Osteoblast (primary cell): ENCODE measurements at regions not wholly inside any gene's neighbourhood (a gene's known extent, or its start where the extent isn't known, plus 50 kb on each side); places are given as distances from the start of the nearest gene placed in this dataset.

Source experiments
- DNase-seq: peaks from one replicate; pipeline ENCODE4 v3.0.0; 2011; ENCODE audit warnings: low spot score, mixed read lengths; ENCODE audit not compliant: insufficient read length; ENCODE audit errors: missing footprints
- H2AFZ ChIP-seq: 2 replicates; pipeline ENCODE4 v1.6.0; 2011; ENCODE audit warnings: mild to moderate bottlenecking, low read length
- H3K27ac ChIP-seq: 2 replicates; pipeline ENCODE4 v1.5.1; 2011; ENCODE audit warnings: mild to moderate bottlenecking, low read depth, low read length, moderate library complexity
- H3K27me3 ChIP-seq: 2 replicates; pipeline ENCODE4 v1.6.0; 2012; ENCODE audit warnings: mild to moderate bottlenecking, control low read depth, inconsistent platforms, low read length, moderate library complexity; ENCODE audit not compliant: insufficient read depth
- H3K36me3 ChIP-seq: 2 replicates; pipeline ENCODE4 v1.5.1; 2011; ENCODE audit warnings: mild to moderate bottlenecking, low read length, control low read depth, moderate library complexity; ENCODE audit not compliant: insufficient read depth
- H3K4me1 ChIP-seq: 2 replicates; pipeline ENCODE4 v1.5.1; 2011; ENCODE audit warnings: mild to moderate bottlenecking, low read length, control low read depth, moderate library complexity; ENCODE audit not compliant: insufficient read depth
- H3K4me2 ChIP-seq: 2 replicates; pipeline ENCODE4 v1.6.0; 2011; ENCODE audit warnings: mild to moderate bottlenecking, low read length; ENCODE audit not compliant: insufficient read depth
- H3K4me3 ChIP-seq: fragments of 200-600 bp; sonication (generic); 3 replicates; pipeline ENCODE4 v1.5.1; 2012; ENCODE audit warnings: mild to moderate bottlenecking, low read length, inconsistent platforms; ENCODE audit not compliant: insufficient read depth
- H3K79me2 ChIP-seq: 2 replicates; pipeline ENCODE4 v1.6.0; 2012; ENCODE audit warnings: mild to moderate bottlenecking, low read length, control low read depth, inconsistent platforms; ENCODE audit not compliant: insufficient read depth
- H3K9me3 ChIP-seq: 2 replicates; pipeline ENCODE4 v1.5.1; 2011; ENCODE audit warnings: low read depth, low read length, control low read depth
- H4K20me1 ChIP-seq: 2 replicates; pipeline ENCODE4 v1.6.0; 2012; ENCODE audit warnings: mild to moderate bottlenecking, low read length, control low read depth; ENCODE audit not compliant: insufficient read depth
- TF ChIP-seq, protein P1 (sequence below): IDR thresholded peaks from 2 replicates; pipeline ENCODE4 v1.5.1; 2011; ENCODE audit warnings: mild to moderate bottlenecking, low read depth, low read length, moderate library complexity; ENCODE audit errors: extremely low read depth

DNA sequence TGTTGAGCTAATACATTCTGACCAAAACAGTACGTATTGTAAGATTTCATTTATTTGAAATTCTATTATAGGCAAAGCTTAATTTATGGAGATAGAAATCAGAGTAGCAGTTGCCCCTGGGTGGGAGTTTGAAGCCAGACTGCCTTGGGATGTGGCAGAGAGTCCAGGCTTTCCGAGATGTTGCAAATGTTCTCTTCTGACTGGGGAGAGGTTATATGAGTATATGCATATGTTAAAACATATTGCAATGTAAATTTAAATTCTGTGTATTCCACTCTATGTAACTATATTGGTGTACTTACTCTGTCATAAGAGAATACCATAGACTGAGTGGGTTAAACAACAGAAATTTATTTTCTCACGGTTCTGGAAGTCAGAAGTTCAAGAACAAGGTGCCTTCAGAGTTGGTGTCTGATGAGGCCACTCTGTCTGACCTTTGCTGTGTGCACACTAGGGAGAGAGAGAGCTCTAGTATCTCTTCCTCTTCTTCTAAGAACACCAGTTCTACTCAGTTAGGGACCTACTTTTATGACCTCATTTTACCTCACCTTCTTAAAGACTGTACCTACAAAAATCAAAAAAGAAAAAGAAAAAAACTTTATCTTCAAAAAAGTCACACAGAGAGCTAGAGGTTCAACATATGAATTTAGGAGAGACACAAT lies 299.3 kb upstream of the HS3ST1 start:
- Histone ChIP-seq H3K9me3 (no peaks in the 10 kb centered on the region), H3K27ac (no peak overlapping the region), H2AFZ (no peak overlapping the region), H3K4me3 (no peak overlapping the region), H3K79me2 (no peaks in the 10 kb centered on the region), H4K20me1 (no peaks in the 10 kb centered on the region), H3K27me3 (no peaks in the 10 kb centered on the region), H3K4me1 (peaks cover 5% of the 10 kb centered on the region), H3K36me3 (no peaks in the 10 kb centered on the region), H3K4me2 (no peak overlapping the region)
- DNase-seq, result no peak
- TF ChIP-seq, protein P1, sequence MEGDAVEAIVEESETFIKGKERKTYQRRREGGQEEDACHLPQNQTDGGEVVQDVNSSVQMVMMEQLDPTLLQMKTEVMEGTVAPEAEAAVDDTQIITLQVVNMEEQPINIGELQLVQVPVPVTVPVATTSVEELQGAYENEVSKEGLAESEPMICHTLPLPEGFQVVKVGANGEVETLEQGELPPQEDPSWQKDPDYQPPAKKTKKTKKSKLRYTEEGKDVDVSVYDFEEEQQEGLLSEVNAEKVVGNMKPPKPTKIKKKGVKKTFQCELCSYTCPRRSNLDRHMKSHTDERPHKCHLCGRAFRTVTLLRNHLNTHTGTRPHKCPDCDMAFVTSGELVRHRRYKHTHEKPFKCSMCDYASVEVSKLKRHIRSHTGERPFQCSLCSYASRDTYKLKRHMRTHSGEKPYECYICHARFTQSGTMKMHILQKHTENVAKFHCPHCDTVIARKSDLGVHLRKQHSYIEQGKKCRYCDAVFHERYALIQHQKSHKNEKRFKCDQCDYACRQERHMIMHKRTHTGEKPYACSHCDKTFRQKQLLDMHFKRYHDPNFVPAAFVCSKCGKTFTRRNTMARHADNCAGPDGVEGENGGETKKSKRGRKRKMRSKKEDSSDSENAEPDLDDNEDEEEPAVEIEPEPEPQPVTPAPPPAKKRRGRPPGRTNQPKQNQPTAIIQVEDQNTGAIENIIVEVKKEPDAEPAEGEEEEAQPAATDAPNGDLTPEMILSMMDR, result no peak

DNA sequence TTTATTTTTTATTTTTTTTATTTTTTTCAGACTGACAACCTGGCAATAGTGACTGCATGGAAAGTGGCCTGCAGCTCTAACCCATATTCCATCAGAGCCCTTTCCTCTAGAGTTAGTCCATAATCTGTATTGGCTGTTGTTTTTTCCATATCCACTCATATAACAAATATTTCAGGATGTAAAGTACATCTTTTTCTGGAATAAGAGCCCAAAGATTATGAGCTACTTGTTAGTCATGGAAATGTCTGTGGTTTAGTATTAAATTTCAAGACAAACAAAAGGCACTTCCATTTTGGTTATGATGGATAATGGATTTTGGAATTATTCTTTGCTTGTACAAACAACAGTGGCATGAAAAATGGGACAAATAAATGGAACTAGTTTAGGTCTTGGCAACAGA lies 296.0 kb upstream of the HS3ST1 start:
- H4K20me1 ChIP-seq, result no peaks in the 10 kb centered on the region
- no peak overlapping the region for H3K4me3 ChIP-seq
- H3K36me3 ChIP-seq, result no peaks in the 10 kb centered on the region
- peaks cover 5% of the 10 kb centered on the region for H3K4me1 ChIP-seq
- TF ChIP-seq, protein P1, result no peak
- H3K79me2 ChIP-seq, result no peaks in the 10 kb centered on the region
- no peak overlapping the region for H2AFZ ChIP-seq
- H3K9me3 ChIP-seq, result no peaks in the 10 kb centered on the region
- no peak overlapping the region for H3K27ac ChIP-seq
- H3K4me2 ChIP-seq, result peak overlapping the region; percentile 7
- DNase-seq, result peak; percentile 68
- no peaks in the 10 kb centered on the region for H3K27me3 ChIP-seq

DNA sequence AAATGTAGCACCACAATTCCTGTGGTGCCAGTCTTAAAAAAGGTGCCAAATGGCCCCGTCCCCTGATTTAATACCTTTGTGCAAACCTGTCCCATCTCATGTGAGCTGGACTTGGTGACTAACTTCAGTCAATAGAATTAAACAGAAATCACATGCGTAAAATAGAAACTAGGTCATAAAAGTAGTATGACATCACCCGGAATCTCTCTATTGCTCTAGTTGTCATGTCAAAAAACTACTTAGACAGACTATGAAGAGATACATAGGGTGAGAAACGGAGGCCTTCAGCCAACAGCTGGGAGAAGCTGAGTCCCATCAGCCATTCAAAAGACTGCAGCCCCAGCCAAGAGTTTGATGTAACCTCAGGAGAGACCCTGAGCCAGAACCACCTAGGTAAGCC lies 293.5 kb upstream of the HS3ST1 start:
- no peak overlapping the region for H3K27ac ChIP-seq
- H3K36me3 ChIP-seq, result no peaks in the 10 kb centered on the region
- H3K4me2 ChIP-seq, result no peak overlapping the region
- no peaks in the 10 kb centered on the region for H3K27me3 ChIP-seq
- H3K4me3 ChIP-seq, result no peak overlapping the region
- H2AFZ ChIP-seq, result no peak overlapping the region
- peaks cover 5% of the 10 kb centered on the region for H3K4me1 ChIP-seq
- no peaks in the 10 kb centered on the region for H3K9me3 ChIP-seq
- H3K79me2 ChIP-seq, result no peaks in the 10 kb centered on the region
- DNase-seq, result no peak
- no peaks in the 10 kb centered on the region for H4K20me1 ChIP-seq
- TF ChIP-seq, protein P1, result no peak

DNA sequence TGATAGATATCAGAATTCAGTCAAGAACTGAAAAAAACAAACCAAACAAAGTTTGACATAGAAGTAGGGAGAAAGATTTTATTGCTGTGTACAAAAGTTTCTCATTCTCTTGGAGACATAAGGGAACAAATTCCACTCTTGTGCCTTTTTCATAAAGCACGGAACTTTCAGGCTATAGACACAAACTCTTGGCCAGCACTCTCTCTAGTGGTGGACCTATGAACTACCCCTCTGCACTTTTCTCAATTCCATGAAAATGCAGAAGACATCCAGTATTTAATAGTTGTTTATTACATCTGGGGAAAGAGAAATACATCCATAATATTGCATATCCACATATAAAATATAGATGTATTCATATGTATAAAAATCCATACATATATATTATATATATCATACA lies 291.6 kb upstream of the HS3ST1 start:
- H3K27ac ChIP-seq, result no peak overlapping the region
- H3K36me3 ChIP-seq, result no peaks in the 10 kb centered on the region
- DNase-seq, result peak; percentile 87
- H3K27me3 ChIP-seq, result no peaks in the 10 kb centered on the region
- no peak overlapping the region for H2AFZ ChIP-seq
- peaks cover 5% of the 10 kb centered on the region for H3K4me1 ChIP-seq
- H3K4me3 ChIP-seq, result no peak overlapping the region
- TF ChIP-seq, protein P1, result peak; percentile 82
- H3K4me2 ChIP-seq, result no peak overlapping the region
- H3K79me2 ChIP-seq, result no peaks in the 10 kb centered on the region
- no peaks in the 10 kb centered on the region for H3K9me3 ChIP-seq
- no peaks in the 10 kb centered on the region for H4K20me1 ChIP-seq
